ENCODE measurements at regions not wholly inside any gene's neighbourhood (a gene's known extent, or its start where the extent isn't known, plus 50 kb on each side); places are given as distances from the start of the nearest gene placed in this dataset.

DNA sequence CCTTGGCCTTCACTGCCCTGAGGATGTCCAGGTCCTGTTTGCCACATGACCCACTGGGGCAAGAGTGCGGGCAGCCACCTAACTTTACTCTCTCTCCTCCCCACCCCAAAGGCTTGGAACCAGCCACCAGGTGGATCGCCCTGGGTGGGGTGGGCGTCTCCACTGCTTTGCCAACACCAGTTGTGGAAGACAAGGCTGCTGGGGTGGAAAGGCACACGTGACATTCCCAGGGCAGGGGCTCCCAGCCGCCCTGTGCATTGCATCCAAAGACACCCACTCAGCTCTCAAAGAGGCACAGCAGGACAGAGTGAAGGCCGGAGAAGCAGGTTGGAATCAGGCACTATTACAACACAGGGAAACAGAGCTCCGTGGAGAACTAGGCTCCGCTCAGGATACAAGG is 162.2 kb downstream of the OLFM1 start:
- DNase-seq (ENCODE audit: low read depth) = no peak
- no peak overlapping the region for H3K4me3 ChIP-seq (ENCODE audit: control insufficient read depth, low read depth, low read length)
- TF ChIP-seq, protein P1, sequence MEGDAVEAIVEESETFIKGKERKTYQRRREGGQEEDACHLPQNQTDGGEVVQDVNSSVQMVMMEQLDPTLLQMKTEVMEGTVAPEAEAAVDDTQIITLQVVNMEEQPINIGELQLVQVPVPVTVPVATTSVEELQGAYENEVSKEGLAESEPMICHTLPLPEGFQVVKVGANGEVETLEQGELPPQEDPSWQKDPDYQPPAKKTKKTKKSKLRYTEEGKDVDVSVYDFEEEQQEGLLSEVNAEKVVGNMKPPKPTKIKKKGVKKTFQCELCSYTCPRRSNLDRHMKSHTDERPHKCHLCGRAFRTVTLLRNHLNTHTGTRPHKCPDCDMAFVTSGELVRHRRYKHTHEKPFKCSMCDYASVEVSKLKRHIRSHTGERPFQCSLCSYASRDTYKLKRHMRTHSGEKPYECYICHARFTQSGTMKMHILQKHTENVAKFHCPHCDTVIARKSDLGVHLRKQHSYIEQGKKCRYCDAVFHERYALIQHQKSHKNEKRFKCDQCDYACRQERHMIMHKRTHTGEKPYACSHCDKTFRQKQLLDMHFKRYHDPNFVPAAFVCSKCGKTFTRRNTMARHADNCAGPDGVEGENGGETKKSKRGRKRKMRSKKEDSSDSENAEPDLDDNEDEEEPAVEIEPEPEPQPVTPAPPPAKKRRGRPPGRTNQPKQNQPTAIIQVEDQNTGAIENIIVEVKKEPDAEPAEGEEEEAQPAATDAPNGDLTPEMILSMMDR (conservative IDR thresholded peaks at IDR 0.05; ENCODE audit: control insufficient read depth, insufficient read depth, low read depth, low read length) = no peak

- no peak for DNase-seq (ENCODE audit: low read depth)
- no peak overlapping the region for H3K4me3 ChIP-seq (ENCODE audit: control insufficient read depth, low read depth, low read length)
- TF ChIP-seq, protein P1 (conservative IDR thresholded peaks at IDR 0.05; ENCODE audit: control insufficient read depth, insufficient read depth, low read depth, low read length) = no peak
These were observed 163.9 kb downstream of the OLFM1 start for GRCh38 chr9:135251331-135251761.

DNA sequence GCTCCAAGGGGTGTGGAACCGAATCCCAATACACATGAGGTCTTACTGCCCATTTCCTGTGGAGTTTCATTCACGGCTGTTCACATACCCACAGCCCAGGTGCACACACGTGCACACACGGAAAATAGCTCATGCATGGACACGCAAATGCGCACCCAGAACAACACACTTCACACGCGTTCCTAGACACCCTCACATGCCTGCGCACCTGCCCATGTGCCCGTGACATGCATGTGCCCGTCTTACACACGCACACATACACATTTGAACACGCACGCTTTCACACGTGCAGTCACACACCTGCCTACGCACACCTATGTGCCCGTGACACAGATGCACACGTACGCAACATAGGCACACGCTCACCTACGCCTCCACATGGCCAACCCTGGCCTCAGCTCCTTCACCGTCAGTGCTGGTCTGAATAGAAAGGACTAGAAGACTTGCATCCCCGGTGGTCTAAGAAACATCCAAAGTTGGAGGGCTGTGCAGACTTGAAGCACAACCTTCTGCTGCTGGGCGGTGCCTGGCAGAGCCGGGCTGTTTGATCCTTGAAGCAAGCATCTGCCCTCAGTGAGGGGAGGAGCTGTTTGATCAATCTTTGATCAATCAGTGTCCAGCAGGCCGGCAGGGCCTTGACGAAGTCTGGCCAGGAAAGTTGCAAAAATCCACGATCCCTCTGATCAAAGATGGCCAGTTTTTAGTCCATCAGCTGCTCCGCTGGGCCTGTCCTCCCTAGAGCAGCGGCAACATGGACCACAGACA is 164.7 kb downstream of the OLFM1 start:
- no peak for DNase-seq (ENCODE audit: low read depth)
- TF ChIP-seq, protein P1 (conservative IDR thresholded peaks at IDR 0.05; ENCODE audit: control insufficient read depth, insufficient read depth, low read depth, low read length) = no peak
- no peak overlapping the region for H3K4me3 ChIP-seq (ENCODE audit: control insufficient read depth, low read depth, low read length)

GRCh38 chr9:135252980-135253304 is 165.5 kb downstream of the OLFM1 start:
- DNase-seq (ENCODE audit: low read depth) = no peak
- H3K4me3 ChIP-seq (ENCODE audit: control insufficient read depth, low read depth, low read length) = no peak overlapping the region
- TF ChIP-seq, protein P1 (conservative IDR thresholded peaks at IDR 0.05; ENCODE audit: control insufficient read depth, insufficient read depth, low read depth, low read length) = no peak

GRCh38 chr9:135253305-135254004 is 166.0 kb downstream of the OLFM1 start:
- no peak overlapping the region for H3K4me3 ChIP-seq (ENCODE audit: control insufficient read depth, low read depth, low read length)

GRCh38 chr9:135254176-135255032 is 166.9 kb downstream of the OLFM1 start:
- TF ChIP-seq, protein P1 (conservative IDR thresholded peaks at IDR 0.05; ENCODE audit: control insufficient read depth, insufficient read depth, low read depth, low read length) = no peak
- H3K4me3 ChIP-seq (ENCODE audit: control insufficient read depth, low read depth, low read length) = no peak overlapping the region
- DNase-seq (ENCODE audit: low read depth) = no peak

More at GRCh38 chr9:135253305-135254004, 166.0 kb downstream of the OLFM1 start:
- no peak for DNase-seq (ENCODE audit: low read depth)
- TF ChIP-seq, protein P1 (conservative IDR thresholded peaks at IDR 0.05; ENCODE audit: control insufficient read depth, insufficient read depth, low read depth, low read length) = no peak

Data from fibroblast of mammary gland (primary cell).